ENCODE measurements at regions not wholly inside any gene's neighbourhood (a gene's known extent, or its start where the extent isn't known, plus 50 kb on each side); places are given as distances from the start of the nearest gene placed in this dataset.

- TF ChIP-seq CTCF (conservative IDR thresholded peaks at IDR 0.05) (no peak), ZFX (IDR thresholded peaks at IDR 0.05) (no peak)
Measured at GRCh38 chr2:211061612-211062296, 505.4 kb downstream of the CPS1 start.
